ENCODE measurements at regions not wholly inside any gene's neighbourhood (a gene's known extent, or its start where the extent isn't known, plus 50 kb on each side); places are given as distances from the start of the nearest gene placed in this dataset.

GRCh38 chr20:53806683-53807401 is 213.2 kb upstream of the ZNF217 start:
- TF ChIP-seq GATA2 (IDR thresholded peaks at IDR 0.05; ENCODE audit: low read depth, low read length) (no peak), GATA3 (IDR thresholded peaks at IDR 0.05; ENCODE audit: low read depth, low read length) (no peak)

GRCh38 chr20:53805895-53806384 is 212.3 kb upstream of the ZNF217 start:
- no peak for TF ChIP-seq GATA2 (IDR thresholded peaks at IDR 0.05; ENCODE audit: low read depth, low read length)
- no peak for TF ChIP-seq GATA3 (IDR thresholded peaks at IDR 0.05; ENCODE audit: low read depth, low read length)

GRCh38 chr20:53804920-53805894 is 211.6 kb upstream of the ZNF217 start:
- no peak for TF ChIP-seq GATA3 (IDR thresholded peaks at IDR 0.05; ENCODE audit: low read depth, low read length)
- TF ChIP-seq GATA2 (IDR thresholded peaks at IDR 0.05; ENCODE audit: low read depth, low read length): no peak

- TF ChIP-seq GATA2 (IDR thresholded peaks at IDR 0.05; ENCODE audit: low read depth, low read length) (no peak), GATA3 (IDR thresholded peaks at IDR 0.05; ENCODE audit: low read depth, low read length) (no peak)
Measured at GRCh38 chr20:53803492-53804155, 210.0 kb upstream of the ZNF217 start.

GRCh38 chr20:53801609-53802370 is 208.2 kb upstream of the ZNF217 start:
- TF ChIP-seq GATA2 (IDR thresholded peaks at IDR 0.05; ENCODE audit: low read depth, low read length) (no peak), GATA3 (IDR thresholded peaks at IDR 0.05; ENCODE audit: low read depth, low read length) (no peak)

GRCh38 chr20:53800883-53801604 is 207.4 kb upstream of the ZNF217 start:
- TF ChIP-seq GATA3 (IDR thresholded peaks at IDR 0.05; ENCODE audit: low read depth, low read length) (no peak), GATA2 (IDR thresholded peaks at IDR 0.05; ENCODE audit: low read depth, low read length) (no peak)

- TF ChIP-seq GATA2 (IDR thresholded peaks at IDR 0.05; ENCODE audit: low read depth, low read length) (no peak), GATA3 (IDR thresholded peaks at IDR 0.05; ENCODE audit: low read depth, low read length) (no peak)
Measured at GRCh38 chr20:53800418-53800817, 206.8 kb upstream of the ZNF217 start.

GRCh38 chr20:53797085-53797484 is 203.4 kb upstream of the ZNF217 start:
- TF ChIP-seq GATA3 (IDR thresholded peaks at IDR 0.05; ENCODE audit: low read depth, low read length) (no peak), GATA2 (IDR thresholded peaks at IDR 0.05; ENCODE audit: low read depth, low read length) (no peak)

GRCh38 chr20:53795170-53795569 is 201.5 kb upstream of the ZNF217 start:
- TF ChIP-seq GATA3 (IDR thresholded peaks at IDR 0.05; ENCODE audit: low read depth, low read length): no peak
- TF ChIP-seq GATA2 (IDR thresholded peaks at IDR 0.05; ENCODE audit: low read depth, low read length): no peak

GRCh38 chr20:53794529-53795115 is 201.0 kb upstream of the ZNF217 start:
- no peak for TF ChIP-seq GATA2 (IDR thresholded peaks at IDR 0.05; ENCODE audit: low read depth, low read length)
- TF ChIP-seq GATA3 (IDR thresholded peaks at IDR 0.05; ENCODE audit: low read depth, low read length): no peak

- no peak for TF ChIP-seq GATA2 (IDR thresholded peaks at IDR 0.05; ENCODE audit: low read depth, low read length)
- TF ChIP-seq GATA3 (IDR thresholded peaks at IDR 0.05; ENCODE audit: low read depth, low read length): no peak
Measured at GRCh38 chr20:53793783-53794383, 200.2 kb upstream of the ZNF217 start.

GRCh38 chr20:53792946-53793536 is 199.4 kb upstream of the ZNF217 start:
- TF ChIP-seq GATA2 (IDR thresholded peaks at IDR 0.05; ENCODE audit: low read depth, low read length) (no peak), GATA3 (IDR thresholded peaks at IDR 0.05; ENCODE audit: low read depth, low read length) (no peak)
